Fibroblast of lung (primary cell): ENCODE measurements at regions not wholly inside any gene's neighbourhood (a gene's known extent, or its start where the extent isn't known, plus 50 kb on each side); places are given as distances from the start of the nearest gene placed in this dataset.

Experiments
- DNase-seq, 2 donors: peaks; one replicate each; pipeline versions ENCODE4 v3.0.0 to v3.0.0-alpha.2; 2010; ENCODE audit warnings: low read depth in 2 of 2
- H2AFZ ChIP-seq: 2 replicates; pipeline ENCODE4 v1.5.1; 2012; ENCODE audit warnings: low read length, control low read depth, inconsistent platforms
- H3K27ac ChIP-seq: 2 replicates; pipeline ENCODE4 v1.5.1; 2011; ENCODE audit warnings: low read length, control low read depth; ENCODE audit not compliant: insufficient read depth
- H3K27me3 ChIP-seq: 2 replicates; pipeline ENCODE4 v1.5.1; 2011; ENCODE audit warnings: mild to moderate bottlenecking, low read length; ENCODE audit not compliant: control insufficient read depth, insufficient read depth
- H3K36me3 ChIP-seq: 2 replicates; pipeline ENCODE4 v1.5.1; 2011; ENCODE audit warnings: low read length; ENCODE audit not compliant: control insufficient read depth, insufficient read depth
- H3K4me1 ChIP-seq: 2 replicates; pipeline ENCODE4 v1.5.1; 2011; ENCODE audit warnings: low read length; ENCODE audit not compliant: control insufficient read depth, insufficient read depth; ENCODE audit errors: extremely low read depth
- H3K4me2 ChIP-seq: 2 replicates; pipeline ENCODE4 v1.5.1; 2011; ENCODE audit warnings: low read length, control low read depth; ENCODE audit not compliant: insufficient read depth; ENCODE audit errors: extremely low read depth
- H3K4me3 ChIP-seq, 4 experiments: fragments of 200-600 bp in 1 of 4; sonication (generic) in 1 of 4; replicated peaks in 1 of 4; 2 replicates each; pipeline ENCODE4 v1.5.1; 2011 to 2016; ENCODE audit warnings: low read length in 4 of 4, low read depth in 3 of 4, mild to moderate bottlenecking in 3 of 4, control low read depth in 2 of 4, inconsistent platforms in 1 of 4, mixed read lengths in 1 of 4; ENCODE audit not compliant: insufficient read depth in 1 of 4; ENCODE audit errors: control extremely low read depth in 1 of 4
- H3K79me2 ChIP-seq: 2 replicates; pipeline ENCODE4 v1.5.1; 2012; ENCODE audit warnings: mild to moderate bottlenecking, low read length, inconsistent platforms; ENCODE audit not compliant: control insufficient read depth, insufficient read depth
- H3K9ac ChIP-seq: 2 replicates; pipeline ENCODE4 v1.5.1; 2011; ENCODE audit warnings: mild to moderate bottlenecking, low read length, control low read depth; ENCODE audit not compliant: insufficient read depth
- H3K9me3 ChIP-seq: 2 replicates; pipeline ENCODE4 v1.5.1; 2012; ENCODE audit warnings: low read depth, low read length; ENCODE audit not compliant: control insufficient read depth, insufficient read depth
- H4K20me1 ChIP-seq: 2 replicates; pipeline ENCODE4 v1.5.1; 2011; ENCODE audit warnings: low read length; ENCODE audit not compliant: control insufficient read depth, insufficient read depth; ENCODE audit errors: extremely low read depth
- CTCF ChIP-seq, 2 donors: IDR thresholded peaks in 1 of 2; conservative IDR thresholded peaks in 1 of 2; 1 replicate in 1 of 2; 2 replicates in 1 of 2; pipeline ENCODE4 v1.5.1; 2011 to 2012; ENCODE audit warnings: low read length in 2 of 2, control low read depth in 1 of 2, inconsistent platforms in 1 of 2, low read depth in 1 of 2, mild to moderate bottlenecking in 1 of 2
- EZH2 ChIP-seq: IDR thresholded peaks from 2 replicates; pipeline ENCODE4 v1.5.1; 2012; ENCODE audit warnings: low read length, control low read depth, mild to moderate bottlenecking; ENCODE audit errors: missing control alignments

- Histone ChIP-seq H3K27ac (no peak overlapping the region), H3K4me3 (no peak overlapping the region), H2AFZ (no peak overlapping the region), H3K9me3 (no peaks in the 10 kb centered on the region), H3K36me3 (no peaks in the 10 kb centered on the region), H3K79me2 (no peaks in the 10 kb centered on the region), H3K4me1 (no peaks in the 10 kb centered on the region), H3K27me3 (no peaks in the 10 kb centered on the region), H3K9ac (no peak overlapping the region), H3K4me2 (no peak overlapping the region), H4K20me1 (no peaks in the 10 kb centered on the region)
- TF ChIP-seq CTCF (conservative IDR thresholded peaks at IDR 0.05 in 1 of 2, IDR thresholded peaks at IDR 0.05 in 1 of 2; ENCODE audit: low read depth in 1 of 2, low read length in 2 of 2) (no peak), EZH2 (no peak)
- DNase-seq = no peak
Measured at GRCh38 chr1:244915736-244916135, 51.4 kb upstream of the HNRNPU start.

- Histone ChIP-seq H3K27ac (no peak overlapping the region), H3K79me2 (no peaks in the 10 kb centered on the region), H3K4me3 (no peak overlapping the region), H3K4me1 (no peaks in the 10 kb centered on the region), H3K4me2 (no peak overlapping the region), H3K9ac (no peak overlapping the region), H3K9me3 (no peaks in the 10 kb centered on the region), H4K20me1 (no peaks in the 10 kb centered on the region), H3K27me3 (no peaks in the 10 kb centered on the region), H2AFZ (no peak overlapping the region), H3K36me3 (no peaks in the 10 kb centered on the region)
- no peak for DNase-seq
- TF ChIP-seq CTCF (conservative IDR thresholded peaks at IDR 0.05 in 1 of 2, IDR thresholded peaks at IDR 0.05 in 1 of 2; ENCODE audit: low read depth in 1 of 2, low read length in 2 of 2) (no peak), EZH2 (no peak)
Measured at GRCh38 chr1:244914761-244915160, 50.4 kb upstream of the HNRNPU start.
